ENCODE measurements at regions not wholly inside any gene's neighbourhood (a gene's known extent, or its start where the extent isn't known, plus 50 kb on each side); places are given as distances from the start of the nearest gene placed in this dataset.

DNA sequence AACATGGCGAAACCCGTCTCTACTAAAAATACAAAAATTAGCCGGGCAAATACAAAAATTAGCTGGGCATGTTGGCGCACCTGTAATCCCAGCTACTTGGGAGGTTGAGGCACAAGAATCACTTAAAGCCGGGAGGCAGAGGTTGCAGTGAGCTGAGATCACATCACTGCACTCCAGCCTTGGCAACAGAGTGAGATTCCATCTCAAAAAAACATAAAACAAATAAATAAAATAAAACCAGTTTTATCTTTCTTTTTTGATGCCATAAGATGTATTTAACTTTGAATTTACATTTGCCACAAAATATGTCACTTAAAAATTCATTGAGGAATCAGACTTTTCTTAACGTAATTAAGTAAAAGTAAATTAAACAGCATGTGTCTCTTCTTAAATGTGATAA is 113.3 kb upstream of the ERRFI1 start:
- TF ChIP-seq, protein P1, sequence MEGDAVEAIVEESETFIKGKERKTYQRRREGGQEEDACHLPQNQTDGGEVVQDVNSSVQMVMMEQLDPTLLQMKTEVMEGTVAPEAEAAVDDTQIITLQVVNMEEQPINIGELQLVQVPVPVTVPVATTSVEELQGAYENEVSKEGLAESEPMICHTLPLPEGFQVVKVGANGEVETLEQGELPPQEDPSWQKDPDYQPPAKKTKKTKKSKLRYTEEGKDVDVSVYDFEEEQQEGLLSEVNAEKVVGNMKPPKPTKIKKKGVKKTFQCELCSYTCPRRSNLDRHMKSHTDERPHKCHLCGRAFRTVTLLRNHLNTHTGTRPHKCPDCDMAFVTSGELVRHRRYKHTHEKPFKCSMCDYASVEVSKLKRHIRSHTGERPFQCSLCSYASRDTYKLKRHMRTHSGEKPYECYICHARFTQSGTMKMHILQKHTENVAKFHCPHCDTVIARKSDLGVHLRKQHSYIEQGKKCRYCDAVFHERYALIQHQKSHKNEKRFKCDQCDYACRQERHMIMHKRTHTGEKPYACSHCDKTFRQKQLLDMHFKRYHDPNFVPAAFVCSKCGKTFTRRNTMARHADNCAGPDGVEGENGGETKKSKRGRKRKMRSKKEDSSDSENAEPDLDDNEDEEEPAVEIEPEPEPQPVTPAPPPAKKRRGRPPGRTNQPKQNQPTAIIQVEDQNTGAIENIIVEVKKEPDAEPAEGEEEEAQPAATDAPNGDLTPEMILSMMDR (IDR thresholded peaks at IDR 0.05 in 8 of 11, conservative IDR thresholded peaks at IDR 0.05 in 3 of 11): no peak
- TF ChIP-seq POLR2A (IDR thresholded peaks at IDR 0.05): no peak

Measured in spleen (tissue), 7 donors.